ENCODE measurements at regions not wholly inside any gene's neighbourhood (a gene's known extent, or its start where the extent isn't known, plus 50 kb on each side); places are given as distances from the start of the nearest gene placed in this dataset.

- no peak for TF ChIP-seq ZBTB7A (IDR thresholded peaks at IDR 0.05; ENCODE audit: low read depth)
- no peak for TF ChIP-seq USF1 (IDR thresholded peaks at IDR 0.05)
- no peak for TF ChIP-seq EP300 (IDR thresholded peaks at IDR 0.05; ENCODE audit: borderline replicate concordance)
- no peak for TF ChIP-seq RAD21 (IDR thresholded peaks at IDR 0.05; ENCODE audit: low read depth)
- TF ChIP-seq MAX (IDR thresholded peaks at IDR 0.05), result no peak
- TF ChIP-seq FOXM1 (IDR thresholded peaks at IDR 0.05; ENCODE audit: borderline replicate concordance, low read depth), result no peak
- TF ChIP-seq CEBPB (IDR thresholded peaks at IDR 0.05), result no peak
- TF ChIP-seq YY1 (IDR thresholded peaks at IDR 0.05; ENCODE audit: low read depth), result no peak
- TF ChIP-seq TCF12 (IDR thresholded peaks at IDR 0.05; ENCODE audit: low read depth), result no peak
- no peak for TF ChIP-seq CREB1 (IDR thresholded peaks at IDR 0.05; ENCODE audit: low read depth)
- TF ChIP-seq NFIC (IDR thresholded peaks at IDR 0.05), result no peak
- TF ChIP-seq TAF1 (IDR thresholded peaks at IDR 0.05; ENCODE audit: low read depth), result no peak
- no peak for TF ChIP-seq EGR1 (IDR thresholded peaks at IDR 0.05)
These were observed 83.4 kb upstream of the ZNF169 start for GRCh38 chr9:94175669-94176068.

GRCh38 chr9:94176608-94177007 is 82.5 kb upstream of the ZNF169 start:
- TF ChIP-seq NFIC (IDR thresholded peaks at IDR 0.05), result no peak
- no peak for TF ChIP-seq TEAD4 (IDR thresholded peaks at IDR 0.05)
- no peak for TF ChIP-seq MAX (IDR thresholded peaks at IDR 0.05)

GRCh38 chr9:94178927-94179326 is 80.2 kb upstream of the ZNF169 start:
- TF ChIP-seq ZBTB7A (IDR thresholded peaks at IDR 0.05; ENCODE audit: low read depth), result no peak

- TF ChIP-seq ZBTB7A (IDR thresholded peaks at IDR 0.05; ENCODE audit: low read depth), result no peak
- TF ChIP-seq YY1 (IDR thresholded peaks at IDR 0.05; ENCODE audit: low read depth), result no peak
- TF ChIP-seq RAD21 (IDR thresholded peaks at IDR 0.05; ENCODE audit: low read depth), result no peak
- TF ChIP-seq MAX (IDR thresholded peaks at IDR 0.05), result no peak
- no peak for TF ChIP-seq REST (IDR thresholded peaks at IDR 0.05; ENCODE audit: low read depth)
- TF ChIP-seq CREB1 (IDR thresholded peaks at IDR 0.05; ENCODE audit: low read depth), result no peak
- no peak for TF ChIP-seq NFIC (IDR thresholded peaks at IDR 0.05)
- TF ChIP-seq EGR1 (IDR thresholded peaks at IDR 0.05), result no peak
- TF ChIP-seq EP300 (IDR thresholded peaks at IDR 0.05; ENCODE audit: borderline replicate concordance), result no peak
- no peak for TF ChIP-seq CEBPB (IDR thresholded peaks at IDR 0.05)
- TF ChIP-seq TEAD4 (IDR thresholded peaks at IDR 0.05), result no peak
- no peak for TF ChIP-seq TCF12 (IDR thresholded peaks at IDR 0.05; ENCODE audit: low read depth)
These were observed 77.5 kb upstream of the ZNF169 start for GRCh38 chr9:94181408-94182181.

- TF ChIP-seq REST (IDR thresholded peaks at IDR 0.05; ENCODE audit: low read depth), result no peak
- no peak for TF ChIP-seq TEAD4 (IDR thresholded peaks at IDR 0.05)
- TF ChIP-seq TCF12 (IDR thresholded peaks at IDR 0.05; ENCODE audit: low read depth), result no peak
- no peak for TF ChIP-seq EGR1 (IDR thresholded peaks at IDR 0.05)
- no peak for TF ChIP-seq MAX (IDR thresholded peaks at IDR 0.05)
- TF ChIP-seq NFIC (IDR thresholded peaks at IDR 0.05), result no peak
- no peak for TF ChIP-seq TAF1 (IDR thresholded peaks at IDR 0.05; ENCODE audit: low read depth)
- no peak for TF ChIP-seq YY1 (IDR thresholded peaks at IDR 0.05; ENCODE audit: low read depth)
- no peak for TF ChIP-seq USF1 (IDR thresholded peaks at IDR 0.05)
- no peak for TF ChIP-seq FOXM1 (IDR thresholded peaks at IDR 0.05; ENCODE audit: borderline replicate concordance, low read depth)
- no peak for TF ChIP-seq CREB1 (IDR thresholded peaks at IDR 0.05; ENCODE audit: low read depth)
- TF ChIP-seq EP300 (IDR thresholded peaks at IDR 0.05; ENCODE audit: borderline replicate concordance), result no peak
- TF ChIP-seq ZBTB7A (IDR thresholded peaks at IDR 0.05; ENCODE audit: low read depth), result no peak
- TF ChIP-seq RAD21 (IDR thresholded peaks at IDR 0.05; ENCODE audit: low read depth), result no peak
- TF ChIP-seq CEBPB (IDR thresholded peaks at IDR 0.05), result no peak
These were observed 76.6 kb upstream of the ZNF169 start for GRCh38 chr9:94182532-94182931.

Data from Ishikawa (cell line).